ENCODE measurements at regions not wholly inside any gene's neighbourhood (a gene's known extent, or its start where the extent isn't known, plus 50 kb on each side); places are given as distances from the start of the nearest gene placed in this dataset.

- Histone ChIP-seq H3K9ac (no peak overlapping the region), H3K4me2 (no peak overlapping the region), H3K36me3 (ENCODE audit: insufficient read depth) (no peaks in the 10 kb centered on the region), H4K20me1 (ENCODE audit: insufficient read depth) (no peaks in the 10 kb centered on the region), H2AFZ (ENCODE audit: low read depth) (no peak overlapping the region), H3K27ac (no peak overlapping the region), H3K79me2 (ENCODE audit: insufficient read depth, low read depth) (no peaks in the 10 kb centered on the region), H3K4me3 (IDR thresholded peaks at IDR 0.05; ENCODE audit: insufficient read depth, low read depth, low read length) (no peak overlapping the region), H3K27me3 (ENCODE audit: insufficient read depth, low read depth) (no peaks in the 10 kb centered on the region), H3K4me1 (ENCODE audit: low read depth, poor library complexity, severe bottlenecking) (no peaks in the 10 kb centered on the region)
- TF ChIP-seq, protein P1, sequence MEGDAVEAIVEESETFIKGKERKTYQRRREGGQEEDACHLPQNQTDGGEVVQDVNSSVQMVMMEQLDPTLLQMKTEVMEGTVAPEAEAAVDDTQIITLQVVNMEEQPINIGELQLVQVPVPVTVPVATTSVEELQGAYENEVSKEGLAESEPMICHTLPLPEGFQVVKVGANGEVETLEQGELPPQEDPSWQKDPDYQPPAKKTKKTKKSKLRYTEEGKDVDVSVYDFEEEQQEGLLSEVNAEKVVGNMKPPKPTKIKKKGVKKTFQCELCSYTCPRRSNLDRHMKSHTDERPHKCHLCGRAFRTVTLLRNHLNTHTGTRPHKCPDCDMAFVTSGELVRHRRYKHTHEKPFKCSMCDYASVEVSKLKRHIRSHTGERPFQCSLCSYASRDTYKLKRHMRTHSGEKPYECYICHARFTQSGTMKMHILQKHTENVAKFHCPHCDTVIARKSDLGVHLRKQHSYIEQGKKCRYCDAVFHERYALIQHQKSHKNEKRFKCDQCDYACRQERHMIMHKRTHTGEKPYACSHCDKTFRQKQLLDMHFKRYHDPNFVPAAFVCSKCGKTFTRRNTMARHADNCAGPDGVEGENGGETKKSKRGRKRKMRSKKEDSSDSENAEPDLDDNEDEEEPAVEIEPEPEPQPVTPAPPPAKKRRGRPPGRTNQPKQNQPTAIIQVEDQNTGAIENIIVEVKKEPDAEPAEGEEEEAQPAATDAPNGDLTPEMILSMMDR (conservative IDR thresholded peaks at IDR 0.05; ENCODE audit: low read depth, low read length): no peak
Observed at GRCh38 chr1:69313118-69313517, 254.6 kb upstream of the LRRC7 start.

GRCh38 chr1:69315416-69315815 is 252.3 kb upstream of the LRRC7 start:
- H2AFZ ChIP-seq (ENCODE audit: low read depth): no peak overlapping the region
- no peaks in the 10 kb centered on the region for H4K20me1 ChIP-seq (ENCODE audit: insufficient read depth)
- TF ChIP-seq, protein P1 (conservative IDR thresholded peaks at IDR 0.05; ENCODE audit: low read depth, low read length): no peak
- no peak overlapping the region for H3K4me3 ChIP-seq (IDR thresholded peaks at IDR 0.05; ENCODE audit: insufficient read depth, low read depth, low read length)
- H3K4me1 ChIP-seq (ENCODE audit: low read depth, poor library complexity, severe bottlenecking): no peaks in the 10 kb centered on the region
- no peaks in the 10 kb centered on the region for H3K79me2 ChIP-seq (ENCODE audit: insufficient read depth, low read depth)
- H3K27ac ChIP-seq: no peak overlapping the region
- H3K27me3 ChIP-seq (ENCODE audit: insufficient read depth, low read depth): no peaks in the 10 kb centered on the region
- H3K36me3 ChIP-seq (ENCODE audit: insufficient read depth): no peaks in the 10 kb centered on the region
- no peak overlapping the region for H3K9ac ChIP-seq
- H3K4me2 ChIP-seq: no peak overlapping the region

GRCh38 chr1:69315823-69316222 is 251.9 kb upstream of the LRRC7 start:
- H3K4me3 ChIP-seq (IDR thresholded peaks at IDR 0.05; ENCODE audit: insufficient read depth, low read depth, low read length): no peak overlapping the region
- H3K4me2 ChIP-seq: no peak overlapping the region
- H3K36me3 ChIP-seq (ENCODE audit: insufficient read depth): no peaks in the 10 kb centered on the region
- no peaks in the 10 kb centered on the region for H3K79me2 ChIP-seq (ENCODE audit: insufficient read depth, low read depth)
- no peak overlapping the region for H3K9ac ChIP-seq
- H3K4me1 ChIP-seq (ENCODE audit: low read depth, poor library complexity, severe bottlenecking): no peaks in the 10 kb centered on the region
- no peak overlapping the region for H2AFZ ChIP-seq (ENCODE audit: low read depth)
- TF ChIP-seq, protein P1 (conservative IDR thresholded peaks at IDR 0.05; ENCODE audit: low read depth, low read length): no peak
- H3K27ac ChIP-seq: no peak overlapping the region
- H4K20me1 ChIP-seq (ENCODE audit: insufficient read depth): no peaks in the 10 kb centered on the region
- no peaks in the 10 kb centered on the region for H3K27me3 ChIP-seq (ENCODE audit: insufficient read depth, low read depth)

DNA sequence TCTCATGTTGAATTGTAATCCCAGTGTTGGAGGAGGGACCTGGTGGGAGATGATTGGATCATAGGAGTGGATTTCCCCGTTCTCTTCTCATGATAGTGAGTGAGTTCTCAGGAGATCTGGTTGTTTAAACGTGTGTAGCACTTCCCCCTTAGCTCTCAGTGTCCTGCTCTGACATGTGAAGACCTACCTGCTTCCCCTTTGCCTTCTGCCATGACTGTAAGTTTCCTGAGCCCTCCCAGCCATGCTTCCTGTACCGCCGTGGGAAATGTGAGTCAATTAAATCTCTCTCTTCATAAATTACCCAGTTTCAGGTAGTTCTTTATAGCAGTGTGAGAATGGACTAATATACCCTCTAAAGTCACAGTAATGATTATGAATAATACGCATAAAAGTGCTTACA is 248.4 kb upstream of the LRRC7 start:
- Histone ChIP-seq H3K36me3 (ENCODE audit: insufficient read depth) (no peaks in the 10 kb centered on the region), H3K27ac (no peak overlapping the region), H4K20me1 (ENCODE audit: insufficient read depth) (no peaks in the 10 kb centered on the region), H3K9ac (no peak overlapping the region), H2AFZ (ENCODE audit: low read depth) (no peak overlapping the region), H3K4me2 (no peak overlapping the region), H3K4me1 (ENCODE audit: low read depth, poor library complexity, severe bottlenecking) (no peaks in the 10 kb centered on the region), H3K27me3 (ENCODE audit: insufficient read depth, low read depth) (no peaks in the 10 kb centered on the region), H3K4me3 (IDR thresholded peaks at IDR 0.05; ENCODE audit: insufficient read depth, low read depth, low read length) (no peak overlapping the region), H3K79me2 (ENCODE audit: insufficient read depth, low read depth) (no peaks in the 10 kb centered on the region)
- TF ChIP-seq, protein P1 (conservative IDR thresholded peaks at IDR 0.05; ENCODE audit: low read depth, low read length): no peak
